Chondrocyte (in vitro differentiated cells): ENCODE measurements at regions not wholly inside any gene's neighbourhood (a gene's known extent, or its start where the extent isn't known, plus 50 kb on each side); places are given as distances from the start of the nearest gene placed in this dataset.
A peak's percentile ranks its signal among the peaks of the same experiment; 100 is the strongest.

Source experiments
- DNase-seq: peaks from one replicate; pipeline ENCODE4 v3.0.0; 2021; ENCODE audit warnings: mixed read lengths, low spot score
- H3K27ac Mint-ChIP-seq: one replicate; pipeline ENCODE4 v1.8.0; 2021; ENCODE audit warnings: mild to moderate bottlenecking, moderate library complexity, mixed read lengths; ENCODE audit not compliant: unreplicated experiment
- H3K27me3 Mint-ChIP-seq: 2 replicates; pipeline ENCODE4 v1.8.0; 2021; ENCODE audit warnings: low read depth, mixed read lengths
- H3K36me3 Mint-ChIP-seq: 2 replicates; pipeline ENCODE4 v1.8.0; 2021; ENCODE audit warnings: low read depth, mixed read lengths
- H3K4me1 Mint-ChIP-seq: 2 replicates; pipeline ENCODE4 v1.8.0; 2021; ENCODE audit warnings: low read depth, mild to moderate bottlenecking, mixed read lengths
- H3K4me3 Mint-ChIP-seq: one replicate; pipeline ENCODE4 v1.8.0; 2021; ENCODE audit warnings: mild to moderate bottlenecking, moderate library complexity, mixed read lengths; ENCODE audit not compliant: unreplicated experiment
- H3K9me3 Mint-ChIP-seq: 2 replicates; pipeline ENCODE4 v1.8.0; 2021; ENCODE audit warnings: low read depth, mixed read lengths
- TF ChIP-seq, protein P1 (sequence below): fragments of 200-600 bp; sonication (generic); IDR thresholded peaks from 2 replicates; pipeline ENCODE4 v1.5.0; 2021; ENCODE audit warnings: antibody characterized with exemption, mild to moderate bottlenecking, moderate library complexity

DNA sequence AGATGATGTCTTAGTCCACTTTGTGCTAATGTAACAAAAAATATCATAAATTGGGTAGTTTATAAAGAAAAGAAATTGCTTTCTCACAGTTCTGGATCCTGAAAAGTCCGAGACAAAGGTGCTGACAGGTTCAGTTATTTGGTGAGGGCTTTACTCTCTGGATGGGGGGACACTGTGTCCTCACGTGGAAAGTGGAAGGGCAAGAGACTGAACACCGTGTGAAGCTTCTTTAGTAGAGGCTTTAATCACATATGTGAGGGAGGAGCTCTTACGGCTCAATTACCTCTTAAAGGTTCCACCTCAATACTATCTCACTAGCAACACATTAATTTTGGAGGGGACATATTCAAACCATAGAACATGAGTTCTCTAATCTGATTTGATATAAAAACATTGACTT, 204.3 kb downstream of the FSIP2 start:
- TF ChIP-seq, protein P1, sequence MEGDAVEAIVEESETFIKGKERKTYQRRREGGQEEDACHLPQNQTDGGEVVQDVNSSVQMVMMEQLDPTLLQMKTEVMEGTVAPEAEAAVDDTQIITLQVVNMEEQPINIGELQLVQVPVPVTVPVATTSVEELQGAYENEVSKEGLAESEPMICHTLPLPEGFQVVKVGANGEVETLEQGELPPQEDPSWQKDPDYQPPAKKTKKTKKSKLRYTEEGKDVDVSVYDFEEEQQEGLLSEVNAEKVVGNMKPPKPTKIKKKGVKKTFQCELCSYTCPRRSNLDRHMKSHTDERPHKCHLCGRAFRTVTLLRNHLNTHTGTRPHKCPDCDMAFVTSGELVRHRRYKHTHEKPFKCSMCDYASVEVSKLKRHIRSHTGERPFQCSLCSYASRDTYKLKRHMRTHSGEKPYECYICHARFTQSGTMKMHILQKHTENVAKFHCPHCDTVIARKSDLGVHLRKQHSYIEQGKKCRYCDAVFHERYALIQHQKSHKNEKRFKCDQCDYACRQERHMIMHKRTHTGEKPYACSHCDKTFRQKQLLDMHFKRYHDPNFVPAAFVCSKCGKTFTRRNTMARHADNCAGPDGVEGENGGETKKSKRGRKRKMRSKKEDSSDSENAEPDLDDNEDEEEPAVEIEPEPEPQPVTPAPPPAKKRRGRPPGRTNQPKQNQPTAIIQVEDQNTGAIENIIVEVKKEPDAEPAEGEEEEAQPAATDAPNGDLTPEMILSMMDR, result no peak
- H3K36me3 Mint-ChIP-seq, result peaks cover 7% of the 10 kb centered on the region
- no peak overlapping the region for H3K4me3 Mint-ChIP-seq
- no peak for DNase-seq
- no peaks in the 10 kb centered on the region for H3K4me1 Mint-ChIP-seq
- peaks cover 30% of the 10 kb centered on the region for H3K9me3 Mint-ChIP-seq
- H3K27me3 Mint-ChIP-seq, result no peaks in the 10 kb centered on the region
- H3K27ac Mint-ChIP-seq, result no peak overlapping the region

DNA sequence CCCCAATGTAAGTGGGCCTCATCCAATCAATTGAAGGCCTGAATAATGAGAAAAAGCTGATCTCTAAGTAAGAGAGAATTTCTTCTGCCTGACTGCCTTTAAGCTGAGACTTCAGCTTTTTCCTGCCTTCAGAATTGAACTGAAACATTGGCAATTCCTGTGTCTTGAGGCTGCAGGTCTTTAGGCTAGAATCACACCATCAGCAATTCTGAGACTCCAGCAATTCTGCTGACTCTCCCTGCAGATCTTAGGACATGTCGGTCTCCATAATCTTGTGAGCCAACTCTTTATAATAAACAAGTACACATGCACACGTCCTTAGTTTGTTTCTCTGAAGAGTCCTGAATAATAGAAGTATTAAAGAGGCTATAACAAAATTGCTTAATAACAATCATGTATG, 209.1 kb downstream of the FSIP2 start:
- Mint-ChIP-seq H3K36me3 (peaks cover 4% of the 10 kb centered on the region), H3K27ac (no peak overlapping the region), H3K4me1 (no peaks in the 10 kb centered on the region), H3K9me3 (peaks cover 17% of the 10 kb centered on the region), H3K4me3 (no peak overlapping the region), H3K27me3 (no peaks in the 10 kb centered on the region)
- TF ChIP-seq, protein P1, result no peak
- DNase-seq, result no peak

DNA sequence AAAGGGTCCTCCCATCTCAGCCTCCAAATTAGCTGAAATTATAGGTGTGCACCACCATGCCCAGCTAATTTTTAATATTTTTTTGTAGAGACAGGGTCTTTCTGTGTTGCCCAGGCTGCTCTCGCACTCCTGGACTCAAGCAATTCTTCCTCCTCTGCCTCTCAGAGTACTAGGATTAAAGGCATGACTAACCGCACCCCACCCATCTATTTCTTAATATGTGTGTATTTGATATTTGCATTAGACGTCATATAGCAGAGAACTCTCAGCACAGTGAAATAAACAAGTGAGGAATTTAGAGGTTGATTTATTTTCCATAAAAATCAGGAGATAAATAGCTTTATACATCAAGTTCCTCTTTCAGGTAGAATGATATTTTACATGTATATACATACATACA, 213.5 kb downstream of the FSIP2 start:
- peaks cover 2% of the 10 kb centered on the region for H3K36me3 Mint-ChIP-seq
- DNase-seq, result no peak
- H3K27ac Mint-ChIP-seq, result no peak overlapping the region
- H3K9me3 Mint-ChIP-seq, result no peaks in the 10 kb centered on the region
- no peak overlapping the region for H3K4me3 Mint-ChIP-seq
- no peaks in the 10 kb centered on the region for H3K4me1 Mint-ChIP-seq
- TF ChIP-seq, protein P1, result no peak
- no peaks in the 10 kb centered on the region for H3K27me3 Mint-ChIP-seq

DNA sequence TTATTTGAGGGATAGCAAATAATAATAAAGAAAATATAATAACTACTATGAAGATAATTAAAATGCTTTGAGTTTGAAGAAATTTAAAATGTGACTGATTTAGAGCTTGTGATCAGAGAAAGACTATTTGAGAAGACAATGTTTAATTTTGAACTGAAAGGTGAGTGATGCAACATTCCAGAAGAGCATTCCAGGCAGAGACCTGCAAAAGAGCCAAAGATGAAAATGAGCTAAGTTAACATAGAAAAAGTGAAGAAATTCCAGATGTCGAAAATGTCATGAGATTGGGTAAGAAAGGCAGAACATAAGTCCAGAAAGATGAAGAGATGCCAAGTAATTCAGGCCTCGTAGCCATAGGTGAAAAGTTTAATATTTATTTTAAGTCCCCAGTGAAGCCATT, 215.8 kb downstream of the FSIP2 start:
- TF ChIP-seq, protein P1, result no peak
- DNase-seq, result no peak
- peaks cover 7% of the 10 kb centered on the region for H3K9me3 Mint-ChIP-seq
- H3K27ac Mint-ChIP-seq, result no peak overlapping the region
- no peaks in the 10 kb centered on the region for H3K27me3 Mint-ChIP-seq
- H3K4me3 Mint-ChIP-seq, result no peak overlapping the region
- H3K4me1 Mint-ChIP-seq, result no peaks in the 10 kb centered on the region
- H3K36me3 Mint-ChIP-seq, result peaks cover 3% of the 10 kb centered on the region

DNA sequence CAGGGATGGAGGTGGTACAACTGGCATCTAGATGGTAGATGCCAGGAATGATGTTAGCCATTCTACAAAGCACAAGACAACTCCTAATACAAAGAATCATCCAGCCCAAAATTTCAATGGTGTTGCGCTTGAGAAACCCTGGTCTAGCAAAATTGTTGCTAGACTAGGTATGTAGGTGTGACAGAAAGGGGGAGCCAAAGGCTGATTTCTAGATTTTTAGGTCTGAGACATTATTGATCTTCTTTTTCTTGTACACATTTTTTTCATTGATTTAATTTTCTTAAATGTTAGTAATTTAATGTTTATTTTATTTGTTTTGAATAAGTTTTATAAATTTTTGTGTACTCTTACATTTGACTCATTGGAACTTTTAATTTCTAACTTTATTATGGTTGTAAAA, 216.4 kb downstream of the FSIP2 start:
- Mint-ChIP-seq H3K27me3 (no peaks in the 10 kb centered on the region), H3K4me3 (no peak overlapping the region), H3K4me1 (no peaks in the 10 kb centered on the region), H3K9me3 (peaks cover 12% of the 10 kb centered on the region), H3K36me3 (peaks cover 3% of the 10 kb centered on the region), H3K27ac (no peak overlapping the region)
- TF ChIP-seq, protein P1, result peak; percentile 11
- DNase-seq, result no peak
